Left kidney (tissue), 1 donor: ENCODE measurements at regions not wholly inside any gene's neighbourhood (a gene's known extent, or its start where the extent isn't known, plus 50 kb on each side); places are given as distances from the start of the nearest gene placed in this dataset.

ENCODE experiments used
- DNase-seq: peaks from one replicate; pipeline ENCODE4 v3.0.0-alpha.2; 2013

- DNase-seq, result no peak
These were observed 51.3 kb upstream of the PFKP start for GRCh38 chr10:3016016-3016415.

- no peak for DNase-seq
These were observed 52.4 kb upstream of the PFKP start for GRCh38 chr10:3014968-3015367.

- DNase-seq, result no peak
These were observed 55.1 kb upstream of the PFKP start for GRCh38 chr10:3012223-3012622.

- DNase-seq, result no peak
These were observed 56.4 kb upstream of the PFKP start for GRCh38 chr10:3010816-3011460.

GRCh38 chr10:3010334-3010733, 57.0 kb upstream of the PFKP start:
- no peak for DNase-seq

GRCh38 chr10:3009341-3009740, 58.0 kb upstream of the PFKP start:
- no peak for DNase-seq

GRCh38 chr10:3008518-3009195, 58.7 kb upstream of the PFKP start:
- no peak for DNase-seq

- DNase-seq, result no peak
These were observed 60.7 kb upstream of the PFKP start for GRCh38 chr10:3006607-3007006.

- no peak for DNase-seq
These were observed 61.3 kb upstream of the PFKP start for GRCh38 chr10:3006093-3006492.

GRCh38 chr10:3002304-3002703, 65.0 kb upstream of the PFKP start:
- no peak for DNase-seq

GRCh38 chr10:3000048-3000447, 67.3 kb upstream of the PFKP start:
- no peak for DNase-seq

GRCh38 chr10:2994221-2994961, 73.0 kb upstream of the PFKP start:
- DNase-seq, result no peak

GRCh38 chr10:2993636-2994035, 73.7 kb upstream of the PFKP start:
- no peak for DNase-seq

- DNase-seq, result no peak
These were observed 74.7 kb upstream of the PFKP start for GRCh38 chr10:2992401-2993198.

- DNase-seq, result no peak
These were observed 76.6 kb upstream of the PFKP start for GRCh38 chr10:2990764-2991163.

- no peak for DNase-seq
These were observed 77.9 kb upstream of the PFKP start for GRCh38 chr10:2989292-2989947.

GRCh38 chr10:2987185-2987768, 80.1 kb upstream of the PFKP start:
- no peak for DNase-seq

GRCh38 chr10:2986391-2986801, 81.0 kb upstream of the PFKP start:
- DNase-seq, result no peak

- no peak for DNase-seq
These were observed 81.6 kb upstream of the PFKP start for GRCh38 chr10:2985729-2986232.

- DNase-seq, result no peak
These were observed 82.7 kb upstream of the PFKP start for GRCh38 chr10:2984682-2985081.

GRCh38 chr10:2982146-2982545, 85.2 kb upstream of the PFKP start:
- no peak for DNase-seq
